Common myeloid progenitor, CD34-positive (primary cell): ENCODE measurements at regions not wholly inside any gene's neighbourhood (a gene's known extent, or its start where the extent isn't known, plus 50 kb on each side); places are given as distances from the start of the nearest gene placed in this dataset.

ENCODE experiments used
- CTCF ChIA-PET: fragments of 350-600 bp; sonication (Branson Sonifier 250); formaldehyde crosslinking; loops from one replicate; lab custom pipeline; 2021; ENCODE audit warnings: antibody characterized with exemption; lab: Charles Lee
- POLR2A ChIA-PET: fragments of 350-600 bp; sonication (Branson Sonifier 250); formaldehyde crosslinking; loops from one replicate; lab custom pipeline; 2021; ENCODE audit warnings: antibody characterized with exemption; lab: Charles Lee
- DNase-seq, 3 donors: peaks; one replicate each; pipeline versions ENCODE4 v3.0.0 to v3.0.0-alpha.2; 2013
- H3K27ac ChIP-seq, 2 experiments: 1 replicate in 1 of 2; 2 replicates in 1 of 2; pipeline ENCODE4 v1.7.0; 2013; ENCODE audit warnings: inconsistent platforms in 2 of 2, low read length in 2 of 2, mild to moderate bottlenecking in 2 of 2, low read depth in 1 of 2, moderate library complexity in 1 of 2; ENCODE audit not compliant: severe bottlenecking in 2 of 2, insufficient read depth in 1 of 2, poor library complexity in 1 of 2
- H3K27me3 ChIP-seq, 5 experiments: replicated peaks in 2 of 5; 1 replicate in 3 of 5; 2 replicates in 2 of 5; pipeline versions ENCODE4 v1.6.1 to v1.7.0; 2013; ENCODE audit warnings: low read length in 4 of 5, mild to moderate bottlenecking in 2 of 5, moderate library complexity in 2 of 5, inconsistent platforms in 1 of 5; ENCODE audit not compliant: insufficient read depth in 5 of 5, control insufficient read depth in 4 of 5
- H3K36me3 ChIP-seq, 4 experiments: 1 replicate in 2 of 4; 2 replicates in 2 of 4; pipeline versions ENCODE4 v1.6.1 to v1.7.0; 2013; ENCODE audit warnings: low read length in 3 of 4, control low read depth in 1 of 4, mild to moderate bottlenecking in 1 of 4; ENCODE audit not compliant: control insufficient read depth in 4 of 4, insufficient read depth in 4 of 4
- H3K4me1 ChIP-seq, 4 experiments: 1 replicate in 3 of 4; 2 replicates in 1 of 4; pipeline versions ENCODE4 v1.6.1 to v1.7.1; 2013; ENCODE audit warnings: low read length in 3 of 4, mild to moderate bottlenecking in 3 of 4, control low read depth in 1 of 4, inconsistent platforms in 1 of 4, moderate library complexity in 1 of 4; ENCODE audit not compliant: control insufficient read depth in 4 of 4, insufficient read depth in 4 of 4; ENCODE audit errors: control extremely low read depth in 1 of 4
- H3K4me3 ChIP-seq, 7 experiments: 1 replicate in 4 of 7; 2 replicates in 3 of 7; pipeline versions ENCODE4 v1.5.1 to v1.7.0; 2013; ENCODE audit warnings: mild to moderate bottlenecking in 7 of 7, low read length in 6 of 7, moderate library complexity in 6 of 7, inconsistent platforms in 2 of 7, low read depth in 2 of 7, control low read depth in 1 of 7; ENCODE audit not compliant: insufficient read depth in 4 of 7, control insufficient read depth in 1 of 7; ENCODE audit errors: extremely low read depth in 1 of 7
- H3K9me3 ChIP-seq, 5 experiments: 1 replicate in 4 of 5; 2 replicates in 1 of 5; pipeline versions ENCODE4 v1.6.1 to v1.7.1; 2013; ENCODE audit warnings: low read length in 4 of 5, mild to moderate bottlenecking in 2 of 5, inconsistent platforms in 1 of 5, low read depth in 1 of 5, moderate library complexity in 1 of 5; ENCODE audit not compliant: control insufficient read depth in 4 of 5, insufficient read depth in 2 of 5; ENCODE audit errors: control extremely low read depth in 1 of 5
- WGBS: methylation state at CpG from one replicate; pipeline ENCODE4 v1.1.5; 2013; ENCODE audit not compliant: insufficient coverage; 5-methylcytosine and 5-hydroxymethylcytosine counted together

DNA sequence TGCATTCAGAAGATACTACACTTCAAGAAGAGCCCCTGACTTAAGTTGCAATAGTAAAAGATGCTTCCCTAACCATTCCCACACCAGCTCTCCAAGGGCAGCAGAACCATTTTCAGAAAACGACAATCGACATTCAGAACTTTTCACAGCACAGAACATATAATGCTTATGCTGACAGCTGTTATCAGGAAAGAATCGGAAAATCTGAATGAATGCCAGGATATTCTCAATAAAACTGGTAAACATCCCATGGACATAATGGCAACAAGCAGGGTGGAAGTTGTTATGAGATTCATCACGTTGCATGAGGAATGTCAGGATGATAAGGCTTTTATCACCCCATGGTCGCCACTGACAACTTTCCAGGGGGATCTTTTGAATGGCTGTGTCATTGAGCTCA lies 246.6 kb upstream of the CHRM3 start:
- ChIA-PET POLR2A (no interaction called here), CTCF (no interaction called here)
- H3K4me3 ChIP-seq: no peak overlapping the region
- peaks cover 0 to 4% (median 0%) of the 10 kb centered on the region in 5 experiments for H3K9me3 ChIP-seq
- H3K27ac ChIP-seq: no peak overlapping the region
- H3K4me1 ChIP-seq: no peaks in the 10 kb centered on the region
- WGBS: 96% methylated on average over 4 of the region's 5 CpGs
- no peaks in the 10 kb centered on the region for H3K36me3 ChIP-seq
- DNase-seq: no peak
- no peaks in the 10 kb centered on the region for H3K27me3 ChIP-seq

DNA sequence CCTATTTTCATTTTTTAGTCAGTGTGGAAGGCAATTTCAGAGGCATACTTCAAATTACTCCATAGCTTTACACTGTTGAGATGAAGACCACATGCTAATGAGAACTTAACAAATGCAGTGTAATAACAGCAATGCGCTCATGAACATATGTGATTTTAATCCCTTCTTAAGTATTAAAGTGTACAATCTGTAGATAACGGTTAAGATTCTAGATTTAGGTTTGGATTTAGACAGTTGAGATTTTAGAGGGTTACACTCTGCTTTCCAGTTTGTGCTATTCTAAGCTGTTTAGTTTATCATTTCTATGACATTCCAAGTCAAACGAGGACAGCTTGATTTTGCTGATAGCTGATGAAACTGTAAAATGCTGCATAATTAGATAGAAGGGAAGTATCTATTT lies 257.8 kb upstream of the CHRM3 start:
- Histone ChIP-seq H3K9me3 (no peaks in the 10 kb centered on the region), H3K4me1 (no peaks in the 10 kb centered on the region), H3K27ac (no peak overlapping the region), H3K27me3 (no peaks in the 10 kb centered on the region), H3K36me3 (no peaks in the 10 kb centered on the region), H3K4me3 (no peak overlapping the region)
- CTCF ChIA-PET: no interaction called here
- POLR2A ChIA-PET: no interaction called here
- DNase-seq: no peak
- 100% methylated on average over 2 of the region's 3 CpGs for WGBS

- CTCF ChIA-PET: no interaction called here
- H3K36me3 ChIP-seq: no peaks in the 10 kb centered on the region
- H3K9me3 ChIP-seq: no peaks in the 10 kb centered on the region
- POLR2A ChIA-PET: no interaction called here
- H3K27ac ChIP-seq: no peak overlapping the region
- H3K27me3 ChIP-seq: no peaks in the 10 kb centered on the region
- no peak for DNase-seq
- H3K4me3 ChIP-seq: no peak overlapping the region
- WGBS: 100% methylated on average over 1 of the region's 3 CpGs
- no peaks in the 10 kb centered on the region for H3K4me1 ChIP-seq
Observed at GRCh38 chr1:239126884-239127283, 259.5 kb upstream of the CHRM3 start.

- POLR2A ChIA-PET: interaction anchor here (0.6 kb wide), 1 partner anchor 996 kb away, joined by 3 read pairs; no protein-coding TSS in a partner anchor
- Histone ChIP-seq H3K4me3 (no peak overlapping the region), H3K27me3 (no peaks in the 10 kb centered on the region), H3K4me1 (no peaks in the 10 kb centered on the region), H3K36me3 (no peaks in the 10 kb centered on the region), H3K27ac (no peak overlapping the region), H3K9me3 (no peaks in the 10 kb centered on the region)
- DNase-seq: no peak
- CTCF ChIA-PET: interaction anchor here (0.6 kb wide), 1 partner anchor 1784 kb away, joined by 6 read pairs; no protein-coding TSS in a partner anchor
Observed at GRCh38 chr1:239125893-239126292, 260.5 kb upstream of the CHRM3 start.

DNA sequence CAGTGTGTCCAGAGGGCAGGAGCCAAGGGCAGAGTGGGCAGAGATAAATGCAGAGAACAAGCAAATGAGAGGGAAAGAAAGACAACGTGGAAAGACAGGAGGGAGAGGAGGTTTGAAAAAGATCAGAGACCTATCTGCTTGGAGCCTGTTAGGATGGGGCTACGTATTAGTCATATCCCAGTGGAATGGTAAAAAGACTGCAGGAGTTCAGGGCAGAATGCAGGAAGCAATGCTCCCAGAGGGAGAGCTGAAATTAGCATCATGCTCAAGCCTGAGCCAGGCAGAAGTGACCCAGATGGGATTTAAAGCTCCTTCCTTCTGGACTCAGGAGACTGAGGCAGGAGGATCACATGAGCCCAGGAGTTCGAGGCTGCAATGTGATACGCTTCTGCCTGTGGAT lies 261.3 kb upstream of the CHRM3 start:
- Histone ChIP-seq H3K4me1 (no peaks in the 10 kb centered on the region), H3K27ac (no peak overlapping the region), H3K27me3 (no peaks in the 10 kb centered on the region), H3K4me3 (no peak overlapping the region), H3K36me3 (no peaks in the 10 kb centered on the region), H3K9me3 (no peaks in the 10 kb centered on the region)
- POLR2A ChIA-PET: no interaction called here
- DNase-seq: no peak
- CTCF ChIA-PET: no interaction called here
- WGBS: 75% methylated on average over 2 of the region's 4 CpGs

DNA sequence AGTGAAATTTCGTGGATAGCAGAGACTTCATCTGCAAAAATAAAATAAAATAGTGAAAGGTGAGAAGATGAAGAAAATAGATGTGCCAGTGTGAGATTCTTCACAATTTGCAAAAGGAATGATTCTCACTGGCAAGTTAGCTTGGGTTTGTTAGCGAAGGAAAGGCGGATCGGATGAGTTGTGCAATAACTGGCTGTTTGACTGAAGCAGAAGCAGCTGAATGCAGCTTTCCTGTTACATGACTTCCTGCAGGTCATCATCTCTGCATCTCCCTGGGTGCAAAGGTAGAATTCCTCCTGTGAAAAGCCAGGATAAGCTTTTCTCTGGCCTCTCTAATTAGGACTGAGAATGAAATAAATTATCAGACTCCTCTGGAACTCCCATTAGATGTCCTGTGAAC lies 263.1 kb upstream of the CHRM3 start:
- peak in 1 of 3 donors; percentile 2 for DNase-seq
- no peak overlapping the region for H3K4me3 ChIP-seq
- no peaks in the 10 kb centered on the region for H3K9me3 ChIP-seq
- no peak overlapping the region for H3K27ac ChIP-seq
- H3K27me3 ChIP-seq: no peaks in the 10 kb centered on the region
- no peaks in the 10 kb centered on the region for H3K4me1 ChIP-seq
- WGBS: 96% methylated on average over 4 of the region's 4 CpGs
- ChIA-PET POLR2A (no interaction called here), CTCF (no interaction called here)
- no peaks in the 10 kb centered on the region for H3K36me3 ChIP-seq

DNA sequence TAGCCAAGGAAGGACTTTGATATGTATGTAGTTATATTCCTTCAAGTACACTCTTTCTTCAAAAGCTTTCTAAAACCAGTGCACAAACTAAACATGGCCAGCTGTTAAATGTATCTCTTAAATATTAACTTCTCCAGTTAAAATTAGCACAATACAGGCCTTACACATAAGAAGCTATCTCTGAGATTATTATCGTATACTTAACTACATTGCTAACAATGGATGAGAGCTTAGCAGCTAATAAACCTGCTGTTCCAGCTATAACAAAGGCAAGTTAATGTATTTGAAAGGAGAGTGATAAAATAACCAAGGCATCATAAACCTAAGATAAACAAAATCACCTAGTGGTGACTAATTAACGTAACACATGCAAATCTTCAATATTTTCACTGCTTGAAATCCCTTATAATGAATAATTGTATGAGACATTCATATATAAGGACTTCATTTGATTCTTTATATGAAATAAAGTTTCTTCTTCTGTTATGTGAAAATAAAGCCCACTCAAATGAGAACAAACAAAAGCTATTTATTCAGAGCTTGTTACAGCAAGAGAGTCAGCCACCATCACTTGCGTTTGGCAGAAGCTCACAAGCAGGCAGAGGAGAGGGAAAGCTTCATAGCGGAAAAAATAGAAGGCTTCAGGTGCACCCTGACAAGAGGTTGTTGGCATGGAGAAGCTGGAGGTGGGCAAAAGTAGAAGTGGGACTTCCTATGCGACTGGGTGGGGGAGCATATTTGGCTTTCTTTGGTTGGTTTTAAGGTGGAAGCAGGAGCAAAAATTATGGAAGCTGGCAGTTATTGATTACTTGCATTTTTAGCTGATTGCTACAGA lies 274.1 kb upstream of the CHRM3 start:
- Histone ChIP-seq H3K27ac (no peak overlapping the region), H3K27me3 (no peaks in the 10 kb centered on the region), H3K4me3 (no peak overlapping the region), H3K9me3 (no peaks in the 10 kb centered on the region), H3K4me1 (no peaks in the 10 kb centered on the region), H3K36me3 (no peaks in the 10 kb centered on the region)
- WGBS: 100% methylated on average over 3 of the region's 5 CpGs
- POLR2A ChIA-PET: no interaction called here
- DNase-seq: no peak
- CTCF ChIA-PET: interaction anchor here (1.3 kb wide), 1 partner anchor 15 kb away, joined by 4 read pairs; no protein-coding TSS in a partner anchor
